Fibroblast of lung (primary cell): ENCODE measurements at regions not wholly inside any gene's neighbourhood (a gene's known extent, or its start where the extent isn't known, plus 50 kb on each side); places are given as distances from the start of the nearest gene placed in this dataset.

ENCODE experiments used
- DNase-seq, 2 donors: peaks; one replicate each; pipeline versions ENCODE4 v3.0.0 to v3.0.0-alpha.2; 2010; ENCODE audit warnings: low read depth in 2 of 2
- H2AFZ ChIP-seq: 2 replicates; pipeline ENCODE4 v1.5.1; 2012; ENCODE audit warnings: low read length, control low read depth, inconsistent platforms
- H3K27ac ChIP-seq: 2 replicates; pipeline ENCODE4 v1.5.1; 2011; ENCODE audit warnings: low read length, control low read depth; ENCODE audit not compliant: insufficient read depth
- H3K27me3 ChIP-seq: 2 replicates; pipeline ENCODE4 v1.5.1; 2011; ENCODE audit warnings: mild to moderate bottlenecking, low read length; ENCODE audit not compliant: control insufficient read depth, insufficient read depth
- H3K36me3 ChIP-seq: 2 replicates; pipeline ENCODE4 v1.5.1; 2011; ENCODE audit warnings: low read length; ENCODE audit not compliant: control insufficient read depth, insufficient read depth
- H3K4me1 ChIP-seq: 2 replicates; pipeline ENCODE4 v1.5.1; 2011; ENCODE audit warnings: low read length; ENCODE audit not compliant: control insufficient read depth, insufficient read depth; ENCODE audit errors: extremely low read depth
- H3K4me2 ChIP-seq: 2 replicates; pipeline ENCODE4 v1.5.1; 2011; ENCODE audit warnings: low read length, control low read depth; ENCODE audit not compliant: insufficient read depth; ENCODE audit errors: extremely low read depth
- H3K4me3 ChIP-seq, 4 experiments: fragments of 200-600 bp in 1 of 4; sonication (generic) in 1 of 4; replicated peaks in 1 of 4; 2 replicates each; pipeline ENCODE4 v1.5.1; 2011 to 2016; ENCODE audit warnings: low read length in 4 of 4, low read depth in 3 of 4, mild to moderate bottlenecking in 3 of 4, control low read depth in 2 of 4, inconsistent platforms in 1 of 4, mixed read lengths in 1 of 4; ENCODE audit not compliant: insufficient read depth in 1 of 4; ENCODE audit errors: control extremely low read depth in 1 of 4
- H3K79me2 ChIP-seq: 2 replicates; pipeline ENCODE4 v1.5.1; 2012; ENCODE audit warnings: mild to moderate bottlenecking, low read length, inconsistent platforms; ENCODE audit not compliant: control insufficient read depth, insufficient read depth
- H3K9ac ChIP-seq: 2 replicates; pipeline ENCODE4 v1.5.1; 2011; ENCODE audit warnings: mild to moderate bottlenecking, low read length, control low read depth; ENCODE audit not compliant: insufficient read depth
- H3K9me3 ChIP-seq: 2 replicates; pipeline ENCODE4 v1.5.1; 2012; ENCODE audit warnings: low read depth, low read length; ENCODE audit not compliant: control insufficient read depth, insufficient read depth
- H4K20me1 ChIP-seq: 2 replicates; pipeline ENCODE4 v1.5.1; 2011; ENCODE audit warnings: low read length; ENCODE audit not compliant: control insufficient read depth, insufficient read depth; ENCODE audit errors: extremely low read depth
- EZH2 ChIP-seq: IDR thresholded peaks from 2 replicates; pipeline ENCODE4 v1.5.1; 2012; ENCODE audit warnings: low read length, control low read depth, mild to moderate bottlenecking; ENCODE audit errors: missing control alignments
- TF ChIP-seq, protein P1 (sequence below), 2 donors: IDR thresholded peaks in 1 of 2; conservative IDR thresholded peaks in 1 of 2; 1 replicate in 1 of 2; 2 replicates in 1 of 2; pipeline ENCODE4 v1.5.1; 2011 to 2012; ENCODE audit warnings: low read length in 2 of 2, control low read depth in 1 of 2, inconsistent platforms in 1 of 2, low read depth in 1 of 2, mild to moderate bottlenecking in 1 of 2

DNA sequence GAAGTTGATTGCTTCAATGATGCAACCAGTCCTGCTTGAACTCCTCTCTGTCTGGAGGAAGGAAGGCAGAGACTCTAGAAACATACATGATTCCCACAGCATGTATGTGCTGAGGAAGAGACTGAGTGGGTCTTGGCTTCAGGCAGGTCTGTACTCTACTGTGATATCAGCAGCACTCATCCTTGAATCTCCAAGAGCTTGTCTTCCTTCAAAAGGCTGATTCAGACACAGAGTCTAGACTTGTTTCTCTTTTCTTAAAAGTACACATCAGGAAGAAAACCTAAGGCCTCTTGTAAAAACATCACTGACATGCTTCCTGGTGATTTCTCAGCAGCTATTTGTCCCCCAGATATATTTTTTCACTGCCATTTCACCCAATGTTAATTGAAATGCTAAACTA is 155.7 kb upstream of the HEY2 start:
- H3K27ac ChIP-seq, result no peak overlapping the region
- no peak overlapping the region for H2AFZ ChIP-seq
- no peaks in the 10 kb centered on the region for H3K9me3 ChIP-seq
- H3K36me3 ChIP-seq, result no peaks in the 10 kb centered on the region
- no peaks in the 10 kb centered on the region for H3K27me3 ChIP-seq
- DNase-seq, result no peak
- H4K20me1 ChIP-seq, result no peaks in the 10 kb centered on the region
- H3K79me2 ChIP-seq, result no peaks in the 10 kb centered on the region
- no peak overlapping the region for H3K4me2 ChIP-seq
- TF ChIP-seq, protein P1, sequence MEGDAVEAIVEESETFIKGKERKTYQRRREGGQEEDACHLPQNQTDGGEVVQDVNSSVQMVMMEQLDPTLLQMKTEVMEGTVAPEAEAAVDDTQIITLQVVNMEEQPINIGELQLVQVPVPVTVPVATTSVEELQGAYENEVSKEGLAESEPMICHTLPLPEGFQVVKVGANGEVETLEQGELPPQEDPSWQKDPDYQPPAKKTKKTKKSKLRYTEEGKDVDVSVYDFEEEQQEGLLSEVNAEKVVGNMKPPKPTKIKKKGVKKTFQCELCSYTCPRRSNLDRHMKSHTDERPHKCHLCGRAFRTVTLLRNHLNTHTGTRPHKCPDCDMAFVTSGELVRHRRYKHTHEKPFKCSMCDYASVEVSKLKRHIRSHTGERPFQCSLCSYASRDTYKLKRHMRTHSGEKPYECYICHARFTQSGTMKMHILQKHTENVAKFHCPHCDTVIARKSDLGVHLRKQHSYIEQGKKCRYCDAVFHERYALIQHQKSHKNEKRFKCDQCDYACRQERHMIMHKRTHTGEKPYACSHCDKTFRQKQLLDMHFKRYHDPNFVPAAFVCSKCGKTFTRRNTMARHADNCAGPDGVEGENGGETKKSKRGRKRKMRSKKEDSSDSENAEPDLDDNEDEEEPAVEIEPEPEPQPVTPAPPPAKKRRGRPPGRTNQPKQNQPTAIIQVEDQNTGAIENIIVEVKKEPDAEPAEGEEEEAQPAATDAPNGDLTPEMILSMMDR (conservative IDR thresholded peaks at IDR 0.05 in 1 of 2, IDR thresholded peaks at IDR 0.05 in 1 of 2; ENCODE audit: low read depth in 1 of 2, low read length in 2 of 2), result no peak
- TF ChIP-seq EZH2, result no peak
- H3K9ac ChIP-seq, result no peak overlapping the region
- no peak overlapping the region for H3K4me3 ChIP-seq
- no peaks in the 10 kb centered on the region for H3K4me1 ChIP-seq

DNA sequence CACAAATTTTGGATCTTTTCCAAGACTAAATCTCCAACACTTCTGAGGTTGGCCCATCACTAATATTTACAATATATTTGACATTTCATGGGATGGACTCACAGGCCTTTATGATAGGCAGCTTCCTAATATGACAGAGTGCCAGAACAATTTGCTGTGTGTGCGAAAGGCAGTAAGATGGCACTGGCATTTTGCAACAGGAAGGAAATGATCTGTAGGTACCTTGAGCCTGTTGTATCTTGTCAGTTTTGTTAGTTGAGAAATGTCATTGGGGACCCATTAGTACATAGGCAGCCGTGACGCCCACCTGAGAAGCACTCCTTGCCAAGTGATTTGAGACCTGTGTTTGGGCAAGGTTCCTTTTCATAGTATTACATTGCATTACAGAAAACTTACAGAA is 153.4 kb upstream of the HEY2 start:
- Histone ChIP-seq H3K4me1 (no peaks in the 10 kb centered on the region), H3K27ac (no peak overlapping the region), H3K4me3 (no peak overlapping the region), H3K27me3 (no peaks in the 10 kb centered on the region), H3K36me3 (no peaks in the 10 kb centered on the region), H3K4me2 (no peak overlapping the region), H2AFZ (no peak overlapping the region), H4K20me1 (no peaks in the 10 kb centered on the region), H3K9me3 (no peaks in the 10 kb centered on the region), H3K79me2 (no peaks in the 10 kb centered on the region), H3K9ac (no peak overlapping the region)
- DNase-seq, result no peak
- TF ChIP-seq, protein P1 (conservative IDR thresholded peaks at IDR 0.05 in 1 of 2, IDR thresholded peaks at IDR 0.05 in 1 of 2; ENCODE audit: low read depth in 1 of 2, low read length in 2 of 2), result no peak

DNA sequence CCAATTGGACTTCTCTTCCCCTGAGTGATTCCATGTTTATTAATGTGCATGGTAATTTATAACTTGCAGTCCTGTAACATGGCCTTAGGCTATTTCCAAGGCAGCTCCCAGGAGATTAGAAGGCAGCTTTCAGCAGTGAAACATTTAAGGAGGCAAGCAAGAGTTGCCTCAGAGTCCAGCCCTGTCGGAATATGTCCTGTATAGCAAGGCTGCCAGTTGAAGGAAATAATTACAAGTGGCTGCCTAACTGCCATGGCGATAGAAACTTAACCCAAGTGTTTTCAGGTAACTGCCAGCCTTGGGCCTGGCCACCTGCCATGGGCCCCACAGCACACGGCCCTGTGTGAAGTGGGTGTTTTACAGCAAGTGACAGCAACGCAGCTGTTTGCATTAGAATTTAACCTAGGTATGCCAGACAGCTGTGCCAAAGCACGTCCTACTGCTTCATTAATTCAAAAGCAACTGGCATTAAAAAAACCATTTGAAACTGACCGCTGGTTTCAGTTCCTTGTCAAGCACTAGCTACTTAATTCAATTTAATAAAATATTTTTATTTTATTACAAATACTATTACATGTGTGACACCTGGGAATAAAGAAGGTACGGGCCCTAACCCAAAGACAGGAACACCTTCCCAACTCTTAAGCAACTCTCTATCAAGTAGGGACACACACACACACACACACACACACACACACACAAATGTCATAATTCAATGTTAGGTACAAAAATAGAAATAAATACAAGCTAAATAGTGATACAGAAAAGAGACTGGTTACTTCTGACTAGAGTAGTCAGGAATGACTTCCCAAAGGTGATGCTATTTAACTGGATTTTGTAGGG is 151.8 kb upstream of the HEY2 start:
- no peak overlapping the region for H2AFZ ChIP-seq

More for the DNA sequence above, 151.8 kb upstream of the HEY2 start:
- Histone ChIP-seq H3K4me3 (no peak overlapping the region), H4K20me1 (no peaks in the 10 kb centered on the region), H3K4me1 (no peaks in the 10 kb centered on the region), H3K79me2 (no peaks in the 10 kb centered on the region), H3K4me2 (no peak overlapping the region), H3K9ac (no peak overlapping the region), H3K9me3 (no peaks in the 10 kb centered on the region), H3K27ac (no peak overlapping the region), H3K36me3 (no peaks in the 10 kb centered on the region), H3K27me3 (no peaks in the 10 kb centered on the region)
- TF ChIP-seq, protein P1 (conservative IDR thresholded peaks at IDR 0.05 in 1 of 2, IDR thresholded peaks at IDR 0.05 in 1 of 2; ENCODE audit: low read depth in 1 of 2, low read length in 2 of 2), result no peak
- TF ChIP-seq EZH2, result no peak
- DNase-seq, result no peak
